Dedifferentiated amniotic fluid mesenchymal stem cell (primary cell): ENCODE measurements at regions not wholly inside any gene's neighbourhood (a gene's known extent, or its start where the extent isn't known, plus 50 kb on each side); places are given as distances from the start of the nearest gene placed in this dataset.
A peak's percentile ranks its signal among the peaks of the same experiment; 100 is the strongest.
"Not testable (repeated sequence)": the region's sequence is repeated elsewhere in the genome, so short reads cannot be mapped to it uniquely, and the experiment has no call there.

Experiments
- DNase-seq: peaks from one replicate; pipeline ENCODE4 v3.0.0-alpha.2; 2016; ENCODE audit errors: extremely low spot score

DNA sequence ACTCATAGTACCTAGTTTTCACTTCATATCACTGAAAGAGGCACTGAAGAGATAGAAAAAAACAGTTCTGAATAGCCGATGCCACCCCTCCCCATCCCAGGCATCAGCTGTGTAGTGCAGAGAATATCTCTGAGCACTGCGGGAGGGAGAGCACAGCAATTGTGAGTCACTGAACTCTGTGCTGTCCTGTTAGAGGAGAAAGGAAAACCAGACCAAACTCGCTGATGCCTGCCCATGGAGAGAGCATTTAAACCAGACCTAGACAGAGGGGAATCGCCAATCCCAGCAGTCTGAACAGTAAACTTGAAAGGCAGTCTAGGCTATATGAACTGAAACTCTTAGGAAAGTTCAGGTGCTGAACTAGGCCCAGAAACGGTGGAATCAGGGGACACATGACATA, 120.1 kb upstream of the SLC30A5 start:
- DNase-seq, result no peak

GRCh38 chr5:68983043-68983442, 110.8 kb upstream of the SLC30A5 start:
- DNase-seq, result no peak

- DNase-seq, result no peak
Measured at GRCh38 chr5:68983959-68984358, 109.9 kb upstream of the SLC30A5 start.

- DNase-seq, result no peak
Measured at GRCh38 chr5:68991279-68992084, 102.3 kb upstream of the SLC30A5 start.

- no peak for DNase-seq
Measured at GRCh38 chr5:68994645-68995044, 99.2 kb upstream of the SLC30A5 start.

GRCh38 chr5:68995845-68996545, 97.8 kb upstream of the SLC30A5 start:
- DNase-seq, result no peak

- no peak for DNase-seq
Measured at GRCh38 chr5:68999181-68999580, 94.6 kb upstream of the SLC30A5 start.

- no peak for DNase-seq
Measured at GRCh38 chr5:69000216-69000919, 93.4 kb upstream of the SLC30A5 start.

GRCh38 chr5:69000949-69001348, 92.9 kb upstream of the SLC30A5 start:
- no peak for DNase-seq

DNA sequence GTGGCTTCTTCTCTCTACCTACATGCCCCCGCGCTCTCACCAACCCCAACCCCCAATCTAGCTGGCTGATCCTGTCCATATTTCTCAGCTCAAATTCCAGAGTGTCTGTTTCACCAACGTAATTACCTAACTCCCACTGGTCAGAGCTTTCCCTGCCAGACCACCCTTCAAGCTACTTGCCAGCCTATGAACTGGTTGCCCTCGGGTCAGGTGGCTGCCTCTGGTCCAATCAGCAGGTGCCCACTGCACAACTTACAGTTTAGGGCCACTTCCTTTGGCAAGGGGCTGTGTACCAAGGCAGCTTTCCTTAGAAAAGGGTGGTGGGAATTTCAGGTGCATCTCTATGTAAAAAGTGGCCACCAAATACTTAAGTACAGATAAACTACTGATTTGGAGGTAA, 92.2 kb upstream of the SLC30A5 start:
- no peak for DNase-seq

- DNase-seq, result no peak
Measured at GRCh38 chr5:69004127-69004526, 89.7 kb upstream of the SLC30A5 start.

DNA sequence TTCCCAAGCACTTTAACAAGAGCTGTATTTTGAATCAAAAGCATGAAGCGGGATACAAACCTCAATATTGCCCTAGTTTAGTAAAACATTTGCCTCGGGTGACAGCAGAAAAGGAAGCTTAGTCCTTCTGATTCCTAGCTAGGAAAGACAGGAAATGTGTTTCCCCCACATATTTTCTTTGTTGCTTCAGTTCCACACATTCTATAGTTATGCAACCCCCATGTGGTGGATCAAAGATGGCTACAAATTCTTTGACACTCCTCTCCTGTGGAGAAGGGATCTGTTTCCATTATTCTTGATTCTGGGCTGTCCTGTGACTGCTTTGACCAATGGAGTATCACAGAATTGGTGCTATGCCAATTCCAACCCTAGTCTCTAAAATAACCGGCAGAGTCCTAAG, 89.1 kb upstream of the SLC30A5 start:
- no peak for DNase-seq

DNA sequence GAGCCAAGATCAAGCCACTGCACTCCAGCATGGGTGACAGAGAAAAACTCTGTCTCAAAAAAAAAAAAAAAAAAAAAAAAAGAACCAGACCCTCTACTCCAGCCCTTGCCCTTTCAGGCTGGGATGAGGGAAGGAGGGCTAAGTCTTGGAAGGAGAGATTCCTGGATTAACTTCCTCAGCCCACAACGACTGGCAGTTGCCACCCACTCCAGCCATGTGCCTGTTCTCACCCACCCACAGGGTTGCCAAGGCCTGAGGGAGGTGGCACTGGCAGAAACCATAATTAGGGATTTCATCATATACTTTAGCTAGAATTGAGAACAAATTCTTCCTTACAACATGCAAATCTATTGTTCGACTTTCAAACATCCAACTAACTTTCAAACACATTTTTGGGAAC, 87.8 kb upstream of the SLC30A5 start:
- DNase-seq, result no peak

GRCh38 chr5:69007163-69007562, 86.7 kb upstream of the SLC30A5 start:
- DNase-seq, result peak; percentile 28

- DNase-seq, result peak; percentile 23
Measured at GRCh38 chr5:69007726-69008368, 86.0 kb upstream of the SLC30A5 start.

GRCh38 chr5:69010476-69010875, 83.3 kb upstream of the SLC30A5 start:
- no peak for DNase-seq

DNA sequence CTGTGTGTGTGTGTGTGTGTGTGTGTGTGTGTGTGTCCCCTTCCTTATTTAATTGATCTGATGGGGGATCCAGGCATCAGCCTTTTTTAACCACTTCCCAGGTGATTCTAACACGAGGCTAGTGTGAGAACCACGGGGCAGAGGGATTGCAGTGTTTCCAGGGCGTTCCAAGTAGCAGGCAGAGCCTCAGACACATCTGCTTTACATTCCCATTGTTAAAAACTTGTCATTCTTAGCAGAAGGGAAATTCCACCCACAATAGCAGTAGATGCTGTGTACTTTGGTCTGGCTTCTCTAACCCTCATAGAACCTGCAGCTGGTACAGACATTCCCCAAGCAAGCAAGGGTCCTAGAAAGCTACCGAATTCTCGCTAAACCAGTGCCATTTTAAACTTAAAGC, 81.9 kb upstream of the SLC30A5 start:
- no peak for DNase-seq

DNA sequence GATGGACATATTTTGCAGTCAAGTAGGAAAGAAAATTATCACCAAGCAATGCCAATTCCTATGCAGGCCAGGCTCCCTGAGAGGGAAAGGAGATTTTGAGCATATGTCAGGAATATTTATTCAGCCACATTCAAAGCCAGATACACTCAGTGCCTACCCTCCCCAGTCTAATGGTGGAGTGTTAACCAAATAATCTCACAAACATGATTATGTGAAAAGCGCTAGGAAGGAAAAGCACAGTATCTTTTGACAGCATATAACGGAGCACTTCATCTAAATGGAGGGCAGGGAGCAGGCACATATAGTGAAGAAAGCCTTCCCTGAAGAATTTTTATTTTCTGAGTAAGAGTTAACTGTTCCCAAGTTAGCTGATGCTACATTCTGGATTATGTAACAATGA, 80.3 kb upstream of the SLC30A5 start:
- DNase-seq, result no peak

- not testable (repeated sequence) for DNase-seq
Measured at GRCh38 chr5:69014007-69014406, 79.8 kb upstream of the SLC30A5 start.

- no peak for DNase-seq
Measured at GRCh38 chr5:69019668-69020375, 74.0 kb upstream of the SLC30A5 start.

- DNase-seq, result no peak
Measured at GRCh38 chr5:69024241-69024651, 69.6 kb upstream of the SLC30A5 start.

DNA sequence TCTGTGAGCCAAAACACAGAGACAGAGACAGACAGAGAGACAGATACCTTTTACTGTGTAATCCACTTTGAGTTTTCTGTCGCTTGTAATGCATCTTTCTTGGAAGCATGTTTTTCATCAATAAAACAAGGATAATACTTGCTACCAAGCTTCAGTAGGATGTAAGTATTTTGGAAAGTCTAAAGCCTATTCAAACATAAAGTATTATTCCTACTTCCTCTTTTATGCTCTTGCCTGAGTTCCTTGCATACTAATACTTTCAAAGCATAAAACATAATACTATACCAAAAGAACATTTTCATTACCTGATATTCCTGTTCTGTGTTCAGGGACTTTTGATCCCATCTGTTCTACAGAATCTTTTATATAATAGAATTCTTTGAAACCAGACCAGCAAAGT, 64.5 kb upstream of the SLC30A5 start:
- no peak for DNase-seq
